NCI-H510A (cell line): ENCODE measurements at regions not wholly inside any gene's neighbourhood (a gene's known extent, or its start where the extent isn't known, plus 50 kb on each side); places are given as distances from the start of the nearest gene placed in this dataset.

Source experiments
- DNase-seq: peaks from one replicate; lab custom pipeline; 2025; lab: John Stamatoyannopoulos, UW

DNA sequence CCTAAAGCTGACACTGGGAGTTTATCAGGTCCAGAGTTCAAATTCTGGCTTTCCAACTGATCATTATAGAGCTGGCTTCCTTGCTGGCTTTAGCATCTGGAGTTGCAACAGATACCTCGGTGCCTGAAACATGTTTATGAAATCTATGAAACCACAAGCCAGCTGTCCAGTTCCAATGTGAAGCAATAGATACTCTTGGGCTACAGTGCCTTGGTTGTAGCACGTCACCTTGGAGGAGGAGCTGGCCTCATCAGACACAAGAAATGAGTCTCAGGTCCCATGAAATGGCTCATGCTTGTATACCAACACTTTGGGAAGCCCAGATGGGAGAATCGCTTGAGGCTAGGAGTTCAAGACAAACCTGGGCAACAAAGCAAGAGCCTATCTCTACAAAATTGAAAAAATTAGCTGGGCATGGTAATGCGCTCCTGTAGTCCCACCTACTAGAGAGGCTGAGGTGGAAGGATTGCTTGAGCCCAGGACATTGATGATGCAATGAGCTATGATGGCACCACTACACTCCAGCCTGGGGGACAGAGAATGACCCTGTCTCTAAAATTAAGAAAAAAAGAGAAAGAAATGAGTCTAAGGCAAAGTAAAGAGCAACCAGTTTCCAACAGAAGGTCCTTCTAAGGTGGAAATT, 132.5 kb upstream of the ZNF648 start:
- DNase-seq, result no peak

DNA sequence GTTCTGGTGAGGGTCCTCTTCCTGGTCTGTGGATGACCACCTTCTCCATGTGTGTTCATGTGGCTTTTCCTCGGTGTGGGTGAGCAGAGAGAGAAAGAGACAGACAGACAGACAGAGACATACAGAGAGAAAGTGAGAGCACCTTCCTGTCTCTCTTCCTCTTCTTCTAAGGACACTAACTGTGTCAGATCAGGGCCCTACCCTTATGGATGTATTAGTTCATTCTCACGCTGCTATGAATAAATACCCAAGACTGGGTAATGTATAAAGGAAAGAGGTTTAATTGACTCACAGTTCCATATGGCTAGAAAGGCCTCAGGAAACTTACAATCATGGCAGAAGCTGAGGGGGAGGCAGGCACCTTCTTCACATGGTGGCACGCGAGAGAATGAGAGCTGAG, 131.5 kb upstream of the ZNF648 start:
- DNase-seq, result no peak

DNA sequence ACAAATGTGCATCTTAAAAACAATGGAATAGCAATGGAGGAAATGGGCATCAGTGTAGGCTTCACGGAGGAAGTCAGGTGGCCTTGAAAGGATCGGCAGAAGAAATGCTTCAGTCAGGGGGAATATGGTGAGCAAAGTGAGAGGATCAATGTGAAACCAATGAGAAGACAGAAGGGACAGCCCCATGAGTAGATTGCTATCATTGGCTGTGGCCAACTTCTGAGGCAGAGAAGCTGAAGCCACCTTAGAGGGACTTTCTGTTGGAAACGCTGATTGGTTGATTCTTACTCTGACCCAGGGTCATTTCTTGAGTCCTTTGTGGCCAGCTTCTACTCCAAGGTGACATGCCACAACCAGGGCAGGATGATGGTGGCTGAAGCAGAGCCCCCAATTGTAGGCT, 130.7 kb upstream of the ZNF648 start:
- DNase-seq, result no peak

DNA sequence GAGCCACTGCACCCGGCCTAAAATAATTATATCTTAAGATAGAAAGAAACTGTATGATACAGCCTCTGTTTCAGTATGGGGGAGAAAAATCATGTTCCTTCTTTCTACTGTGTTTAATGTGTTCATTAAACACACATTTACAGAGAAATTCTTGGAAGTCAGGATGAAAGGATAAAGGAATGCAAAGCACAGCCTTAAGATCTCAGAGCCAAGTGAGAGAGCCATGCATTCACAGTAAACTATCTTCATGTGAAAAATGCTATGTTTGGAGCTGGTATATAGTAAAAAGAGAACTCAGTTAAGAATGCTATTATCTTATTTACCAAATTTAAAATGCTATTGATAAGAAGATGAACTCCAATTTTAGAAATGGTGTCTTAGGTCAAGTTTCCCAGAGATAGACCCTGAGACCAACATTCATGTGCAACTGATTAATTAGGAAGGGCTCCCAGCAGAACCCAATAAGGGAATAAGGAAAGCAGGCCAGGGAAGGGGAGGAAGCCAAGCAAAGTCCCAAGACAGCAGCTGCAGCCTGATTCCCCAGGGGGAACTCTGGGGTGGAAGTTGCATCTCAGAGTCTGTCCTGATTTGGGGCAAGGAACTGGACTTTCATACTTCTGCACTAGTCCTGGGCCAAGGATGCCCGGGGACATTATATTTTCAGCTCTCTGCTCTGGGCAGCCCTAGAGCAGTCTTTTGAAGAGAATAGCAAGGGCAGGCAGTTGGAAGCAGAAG, 130.0 kb upstream of the ZNF648 start:
- DNase-seq, result no peak

DNA sequence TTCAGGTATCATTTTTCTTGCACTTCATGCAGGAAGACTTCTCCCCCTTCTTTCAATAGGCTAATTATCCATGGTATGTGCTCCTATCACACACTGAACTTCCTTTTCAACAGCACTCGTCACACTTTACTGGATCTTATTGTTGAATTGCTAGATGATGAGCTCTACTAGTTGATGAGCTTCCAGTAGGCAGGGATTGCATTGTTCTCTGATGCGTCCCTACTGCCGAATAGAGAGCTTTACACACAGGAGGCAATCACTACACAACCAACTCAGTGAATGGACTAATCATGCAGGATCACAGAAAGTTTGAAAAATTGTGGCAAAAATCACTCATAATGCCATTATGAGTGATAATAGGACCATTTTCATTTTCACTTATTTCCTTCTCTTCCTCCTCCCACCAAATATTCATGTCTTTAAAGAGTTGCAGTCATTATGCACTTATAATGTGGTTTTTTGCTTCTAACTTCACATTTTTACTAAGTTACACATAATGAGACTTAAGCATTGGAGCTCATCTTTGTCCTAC, 128.1 kb upstream of the ZNF648 start:
- no peak for DNase-seq

DNA sequence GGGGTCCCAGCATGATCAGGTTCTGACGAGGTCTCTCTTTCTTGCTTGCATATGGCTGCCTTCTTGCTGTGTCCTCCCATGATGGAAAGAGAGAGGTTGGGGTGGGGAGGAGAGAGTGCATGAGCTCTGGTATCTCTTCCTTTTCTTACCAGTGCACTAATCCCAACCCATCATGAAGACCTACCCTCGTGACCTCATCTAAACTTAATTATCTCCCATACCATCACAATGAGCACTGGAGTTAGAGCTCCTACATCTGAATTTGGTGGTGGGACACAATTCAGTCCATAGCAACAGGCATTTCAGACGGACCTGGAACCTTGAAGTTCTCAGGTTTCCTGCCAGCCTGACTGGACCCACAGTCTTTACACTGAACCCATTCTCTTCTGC, 125.2 kb upstream of the ZNF648 start:
- no peak for DNase-seq

DNA sequence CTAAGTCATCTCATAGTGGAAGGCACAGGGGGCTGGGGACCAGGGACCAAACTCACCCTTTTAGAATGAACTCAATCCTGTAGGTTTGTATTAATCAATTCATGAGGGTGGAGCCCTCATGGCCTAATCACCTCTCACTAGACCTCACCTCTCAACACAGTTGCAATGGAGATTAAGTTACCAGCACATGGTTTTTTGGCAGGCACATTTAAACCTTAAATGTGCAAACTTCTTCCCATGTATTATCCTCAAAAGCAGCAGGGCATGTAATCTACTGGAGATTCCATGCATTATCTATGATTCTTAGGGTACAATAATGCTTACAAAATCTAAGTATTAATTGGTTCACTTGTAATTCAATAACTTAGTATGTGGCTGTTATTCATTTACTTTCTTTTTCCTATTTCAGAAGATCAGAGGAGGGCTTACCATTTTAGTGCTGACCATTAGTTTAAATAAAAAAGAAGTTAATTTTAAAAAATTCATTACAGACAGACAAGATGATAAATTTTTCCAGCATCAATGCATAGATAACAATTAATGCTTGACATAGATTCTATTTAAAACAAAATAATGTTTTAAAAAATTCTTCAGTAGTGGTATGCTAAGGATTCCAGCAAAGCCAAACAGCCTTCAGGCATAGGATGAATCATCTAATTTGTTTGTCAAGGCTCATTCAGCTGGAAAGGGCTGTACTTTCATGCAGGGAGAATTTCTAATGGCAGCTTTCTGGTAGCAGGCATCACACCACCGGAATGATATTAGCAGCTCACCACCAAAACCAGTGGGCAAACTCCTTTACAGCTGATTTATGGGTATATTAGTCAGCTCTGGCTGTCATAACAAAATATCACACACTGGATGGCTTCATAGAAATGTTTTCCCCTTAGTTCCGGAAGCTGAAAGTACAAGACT, 124.6 kb upstream of the ZNF648 start:
- DNase-seq, result no peak

DNA sequence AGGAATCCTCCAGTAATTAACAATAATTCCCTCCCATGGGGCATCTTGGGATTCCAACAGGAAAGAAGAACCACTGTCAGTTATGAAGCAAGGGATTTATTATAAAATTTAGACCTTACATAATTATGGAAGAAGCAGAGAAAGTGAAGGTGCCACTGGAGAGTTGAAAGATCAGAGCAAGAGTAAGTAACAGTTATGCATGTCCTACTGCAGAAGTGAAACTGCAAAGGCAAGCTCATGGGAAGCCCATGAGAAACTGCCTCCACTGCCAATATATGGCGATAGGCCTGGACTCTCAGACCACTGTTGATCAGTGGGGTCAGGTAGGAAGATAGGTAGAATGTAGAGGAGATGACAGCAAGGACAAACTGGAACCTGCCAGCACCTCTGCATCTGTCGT, 123.6 kb upstream of the ZNF648 start:
- DNase-seq, result no peak

DNA sequence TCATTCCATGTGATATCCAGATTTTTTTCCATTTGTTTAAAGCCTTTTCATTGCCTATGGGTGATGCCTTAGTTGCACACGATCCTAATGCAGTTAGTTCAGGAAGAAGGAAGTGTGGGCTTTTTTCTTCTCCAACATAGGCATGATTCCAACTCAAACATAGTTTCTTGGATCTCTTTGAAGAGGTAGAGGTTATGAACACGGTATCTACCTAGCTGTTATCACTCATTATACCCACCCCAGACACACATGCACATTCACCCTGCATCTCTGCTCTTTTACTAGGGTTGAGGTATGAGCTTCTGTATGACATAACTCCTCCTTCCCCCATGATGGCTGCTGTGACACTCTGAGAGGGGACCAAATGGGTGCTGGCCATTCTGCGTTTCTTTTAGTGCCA, 122.1 kb upstream of the ZNF648 start:
- DNase-seq, result no peak

DNA sequence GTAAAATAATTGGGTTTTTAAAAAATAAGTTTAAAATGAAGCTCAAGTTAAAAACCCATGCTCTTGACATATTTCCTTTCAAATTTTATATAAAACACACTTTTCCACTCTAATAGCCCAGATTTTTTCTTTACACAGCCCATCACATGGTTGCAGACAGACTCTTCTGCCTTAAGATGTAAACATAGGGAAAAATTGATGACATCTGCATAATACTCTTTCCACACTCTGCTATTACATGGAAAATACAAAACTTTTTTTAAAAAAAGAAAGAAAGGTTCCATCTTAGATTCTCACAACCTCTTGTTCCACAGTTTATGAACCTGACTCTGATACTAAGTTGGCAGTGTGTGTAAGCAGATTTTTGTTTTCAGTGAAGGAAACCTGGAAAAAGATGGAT, 120.8 kb upstream of the ZNF648 start:
- DNase-seq, result no peak

DNA sequence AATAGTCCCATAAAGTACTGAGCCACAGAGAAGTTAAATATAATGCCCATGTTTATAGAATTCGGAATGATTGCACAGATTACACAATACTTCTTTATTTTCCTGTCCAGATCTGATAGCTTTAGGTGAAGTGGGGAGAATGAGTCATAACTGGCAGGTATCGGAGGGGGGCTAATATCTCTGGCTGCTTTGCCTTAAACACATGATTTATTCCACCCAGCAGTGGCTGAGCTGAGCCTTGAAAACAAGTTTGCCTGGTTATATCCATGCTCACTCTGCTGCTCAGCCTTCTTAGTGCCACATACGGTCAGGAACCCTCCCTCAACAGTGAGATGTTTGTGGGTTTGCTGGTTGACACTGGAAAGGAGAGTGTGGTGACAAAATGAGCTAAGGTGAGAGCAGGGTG, 119.7 kb upstream of the ZNF648 start:
- no peak for DNase-seq

DNA sequence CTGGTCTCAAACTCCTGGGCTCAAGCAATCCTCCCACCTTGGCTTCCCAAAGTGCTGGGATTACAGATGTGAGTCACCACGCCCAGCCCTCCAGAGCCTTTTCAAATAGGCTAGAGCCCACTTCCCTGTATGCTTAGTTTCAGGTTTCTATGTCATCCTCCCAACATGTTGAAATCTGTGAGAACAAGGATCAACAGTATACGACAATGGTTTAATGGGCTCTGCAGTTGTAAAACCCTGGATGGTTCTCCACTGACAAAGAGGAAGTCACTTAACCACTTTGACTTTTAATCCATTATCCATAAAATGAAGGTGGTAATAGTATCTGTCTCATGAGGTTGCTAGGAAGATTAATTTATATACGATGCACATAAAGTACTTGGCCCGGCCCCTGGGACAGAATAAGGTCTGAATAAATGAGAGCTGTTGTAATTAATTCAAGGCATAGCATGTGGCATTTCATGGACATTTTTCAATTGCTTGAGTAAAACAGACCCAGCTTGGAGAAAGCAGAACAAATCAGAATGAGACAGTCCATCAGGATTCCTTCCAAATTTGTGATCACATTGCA, 113.9 kb upstream of the ZNF648 start:
- DNase-seq, result peak; percentile 85

DNA sequence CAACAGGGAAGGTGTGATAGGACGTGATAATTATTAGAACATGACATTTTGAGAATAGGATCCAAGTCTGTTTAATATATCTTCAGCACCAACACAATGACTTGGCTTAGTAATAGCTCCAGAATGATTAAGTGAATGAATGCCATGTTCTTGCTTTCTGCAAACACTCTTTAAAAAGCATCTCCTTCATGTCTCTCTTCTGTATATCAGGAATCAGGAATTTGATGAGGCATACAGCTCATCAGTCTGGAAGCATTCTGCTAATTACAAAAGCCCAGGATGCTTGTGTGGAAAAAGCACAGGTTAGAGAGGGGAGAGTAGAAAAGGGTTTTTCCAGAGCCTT, 113.0 kb upstream of the ZNF648 start:
- no peak for DNase-seq

DNA sequence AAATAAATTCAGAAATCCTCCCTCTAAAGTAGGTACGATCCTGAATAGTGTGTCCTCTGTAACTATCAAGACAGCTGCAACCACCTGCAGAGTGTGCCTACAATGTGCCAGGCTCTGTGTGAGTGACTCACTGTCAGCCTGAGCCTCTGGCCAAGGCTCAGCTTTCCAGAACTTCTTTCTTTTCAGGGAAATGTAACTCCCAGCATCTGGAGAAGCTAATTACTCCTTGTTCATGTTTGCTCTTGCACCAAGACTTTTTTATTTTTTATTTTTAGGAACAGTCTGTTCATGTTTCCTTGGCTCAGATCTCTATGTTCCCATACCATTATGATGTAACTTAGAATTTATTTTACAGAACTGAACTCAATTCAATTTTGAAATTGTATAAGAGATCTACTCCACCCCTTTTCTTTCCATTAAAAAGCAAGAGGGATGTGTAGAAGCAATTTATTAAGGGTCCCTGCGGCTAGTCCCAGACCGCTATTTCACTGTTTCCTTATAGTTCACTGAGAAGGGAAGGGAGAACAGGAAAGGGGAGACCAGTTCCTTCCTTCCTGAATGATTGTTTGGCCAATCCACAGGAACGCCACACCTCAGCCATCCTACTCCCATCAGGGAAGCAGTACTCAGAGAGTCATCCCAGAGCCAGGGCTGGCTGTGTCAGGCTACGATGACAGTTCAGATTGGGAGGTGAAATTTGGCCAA, 112.4 kb upstream of the ZNF648 start:
- no peak for DNase-seq

DNA sequence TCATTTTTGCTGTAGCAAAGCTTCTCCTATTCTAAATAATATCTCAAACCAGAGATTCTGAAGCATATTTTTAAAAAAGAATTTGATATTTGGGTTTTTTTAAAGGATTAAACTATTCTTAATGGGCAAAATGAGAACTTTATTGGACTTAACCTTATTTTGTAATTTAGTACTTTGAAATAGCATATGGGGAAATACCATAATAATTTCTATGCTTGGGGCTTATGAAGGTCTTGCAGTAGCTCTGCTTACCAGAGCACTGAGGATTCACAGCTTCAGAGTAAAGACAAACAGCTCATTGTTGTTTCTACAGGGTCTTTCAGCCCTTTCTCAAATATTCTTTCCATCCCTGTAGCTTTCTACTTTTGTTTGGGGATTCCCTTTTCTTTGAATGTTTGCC, 111.2 kb upstream of the ZNF648 start:
- DNase-seq, result no peak

DNA sequence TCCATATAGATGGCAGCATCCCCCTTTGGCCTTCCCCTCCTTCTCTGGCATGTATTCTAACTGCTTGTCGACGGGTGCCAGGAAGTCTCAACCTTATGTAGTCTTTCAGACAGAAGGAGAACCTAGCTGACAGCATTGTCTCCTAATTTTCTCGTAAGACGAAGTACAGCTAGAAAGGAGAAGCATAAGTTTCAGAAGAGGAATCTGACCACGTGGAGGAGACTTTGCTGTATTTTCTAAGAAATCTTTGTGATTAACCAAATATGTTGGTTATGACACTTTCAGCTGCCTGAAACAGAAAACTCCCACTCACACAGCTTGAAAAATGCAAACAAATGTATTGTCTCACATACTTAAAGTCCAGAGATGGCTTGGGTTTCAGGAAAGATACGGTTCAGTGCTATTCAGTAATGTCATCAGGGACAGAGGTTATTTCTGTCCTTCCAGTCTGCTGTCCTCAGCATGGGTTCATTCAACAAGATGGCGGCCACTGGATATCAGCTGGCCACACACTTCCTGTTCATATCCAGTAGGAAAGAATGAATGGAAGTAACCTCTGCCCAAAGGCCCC, 109.5 kb upstream of the ZNF648 start:
- DNase-seq, result no peak

DNA sequence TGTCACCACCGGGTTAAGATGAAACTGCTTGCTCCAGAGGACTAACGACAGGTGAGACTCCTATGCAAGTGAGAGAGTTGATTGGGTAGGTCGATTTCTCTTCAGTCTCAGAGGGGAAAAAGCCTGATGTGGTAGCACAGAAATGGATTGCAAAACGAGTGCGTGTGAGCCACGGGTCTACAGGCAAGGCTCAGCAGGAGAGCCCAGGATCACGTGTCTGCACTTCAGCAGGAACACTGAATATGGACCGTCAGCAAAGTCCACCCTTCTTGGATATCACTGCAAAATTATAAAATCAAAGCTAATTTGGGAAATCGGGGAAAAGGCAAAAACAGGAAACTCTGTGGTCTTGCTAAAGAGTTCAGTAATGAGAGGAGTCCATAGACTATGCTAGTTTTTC, 107.7 kb upstream of the ZNF648 start:
- DNase-seq, result no peak

DNA sequence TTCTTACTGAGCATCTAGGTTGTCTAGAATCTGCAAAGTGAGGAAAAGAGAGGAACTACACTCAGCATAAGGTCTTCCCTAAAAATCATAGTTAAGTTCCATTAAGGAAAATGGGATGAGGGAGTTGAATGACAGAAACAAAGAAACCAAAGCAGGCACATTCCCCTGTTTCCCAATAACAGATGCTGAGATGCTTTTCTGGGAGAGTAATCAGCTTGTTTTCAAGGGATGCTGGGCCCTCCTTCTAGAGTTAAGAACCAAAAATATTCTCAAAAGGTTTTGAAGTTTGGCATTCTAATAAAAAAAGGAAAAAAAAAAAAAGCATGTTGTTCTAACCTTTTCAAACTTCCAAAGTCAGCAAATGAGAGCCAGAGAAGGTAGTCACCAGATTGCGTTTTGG, 105.2 kb upstream of the ZNF648 start:
- no peak for DNase-seq

DNA sequence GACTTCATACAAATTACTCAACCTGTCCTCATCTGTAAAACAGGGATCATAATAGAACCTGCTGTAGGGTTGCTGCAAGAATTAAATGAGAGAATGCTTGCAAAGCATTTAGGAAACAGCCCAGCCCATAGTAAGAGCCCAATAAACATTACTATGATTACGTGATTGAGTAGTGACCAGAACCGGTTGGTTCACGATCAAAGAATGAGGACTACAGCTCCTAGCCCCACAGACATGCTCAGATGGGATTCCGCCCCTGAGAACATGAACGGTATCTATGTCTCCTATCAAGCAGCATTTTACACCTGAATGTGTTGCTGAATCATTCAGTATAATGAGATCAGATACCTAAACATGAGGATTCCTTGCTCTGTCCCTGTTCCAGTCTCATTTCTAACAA, 104.8 kb upstream of the ZNF648 start:
- no peak for DNase-seq

DNA sequence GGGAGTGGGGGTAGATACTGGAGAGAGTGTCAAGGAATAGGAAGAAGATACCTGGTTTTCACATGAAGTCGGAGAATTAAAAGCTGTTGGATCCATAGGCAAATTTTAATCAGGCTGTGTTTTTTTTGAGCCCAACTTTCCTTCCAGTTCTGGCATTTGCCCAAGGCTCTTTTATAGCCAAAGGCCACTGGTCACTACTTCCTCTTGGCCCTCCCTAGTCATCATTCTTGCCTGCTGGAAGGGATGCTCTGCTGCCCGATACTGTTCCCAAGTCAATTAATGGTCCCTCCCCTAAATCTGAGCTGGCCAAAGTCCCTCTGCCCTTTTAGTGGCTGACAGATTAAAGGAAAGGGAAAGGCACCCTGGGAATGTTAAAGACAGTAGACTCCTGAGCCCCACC, 102.8 kb upstream of the ZNF648 start:
- no peak for DNase-seq

DNA sequence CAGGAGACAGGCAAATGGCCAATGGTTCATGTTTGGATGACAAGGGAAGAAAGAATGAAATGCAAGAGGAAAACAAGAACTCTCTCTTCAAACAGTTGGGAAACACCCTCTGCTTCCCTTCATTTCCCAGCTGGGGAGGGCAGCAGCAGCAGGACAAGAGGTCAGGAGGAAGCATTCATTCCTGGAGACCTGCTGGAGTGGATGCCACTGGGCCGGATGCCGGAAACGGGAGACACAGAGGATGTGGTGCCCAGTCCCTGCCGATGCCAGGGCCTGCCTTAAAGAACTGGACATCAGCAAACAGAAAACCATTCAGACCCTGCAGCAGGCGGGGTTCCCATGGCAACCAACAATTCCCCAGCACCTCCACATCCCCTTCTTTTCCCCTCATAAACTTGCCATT, 102.3 kb upstream of the ZNF648 start:
- no peak for DNase-seq

DNA sequence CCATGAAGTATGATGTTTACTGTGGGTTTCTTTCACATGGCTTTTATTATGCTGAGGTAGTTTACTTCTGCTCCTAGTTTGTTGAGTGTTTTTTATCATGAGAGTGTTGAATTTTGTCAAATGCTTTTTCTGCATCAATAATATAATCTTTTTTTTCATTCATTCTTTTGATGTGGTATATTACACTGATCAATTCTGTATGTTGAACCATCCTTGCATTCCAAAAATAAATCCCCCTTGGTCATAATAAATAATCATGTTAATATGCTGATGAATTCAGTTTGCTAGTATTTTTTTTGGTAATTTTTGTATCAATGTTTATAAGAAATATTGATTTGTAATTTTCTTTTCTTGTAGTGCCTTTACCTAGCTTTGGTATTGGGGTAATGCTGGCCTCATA, 97.9 kb upstream of the ZNF648 start:
- no peak for DNase-seq
